CD4-positive, alpha-beta T cell treated with Interleukin-12 subunit alpha and Interleukin-12 subunit beta, for 1 hour (primary cell): ENCODE measurements at regions not wholly inside any gene's neighbourhood (a gene's known extent, or its start where the extent isn't known, plus 50 kb on each side); places are given as distances from the start of the nearest gene placed in this dataset.

Experiments
- DNase-seq: peaks from one replicate; pipeline ENCODE4 v3.0.0-alpha.2; 2020

DNA sequence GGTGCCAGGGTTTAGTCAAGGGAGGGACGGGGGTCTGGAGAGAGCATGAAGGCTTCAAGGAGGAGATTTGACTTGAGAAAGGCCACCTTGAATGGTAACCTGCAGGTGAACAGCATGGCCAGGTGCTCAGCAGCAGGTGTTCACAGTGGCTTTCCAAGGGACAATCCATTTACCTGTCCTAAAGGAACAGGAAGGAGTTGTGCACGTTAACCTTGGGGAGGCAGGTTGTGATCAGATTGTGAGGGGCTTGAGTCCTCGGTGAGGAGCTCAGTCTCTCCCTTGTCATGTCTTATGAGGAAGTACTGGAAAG, 120.1 kb upstream of the ERCC6L2 start:
- DNase-seq = no peak

DNA sequence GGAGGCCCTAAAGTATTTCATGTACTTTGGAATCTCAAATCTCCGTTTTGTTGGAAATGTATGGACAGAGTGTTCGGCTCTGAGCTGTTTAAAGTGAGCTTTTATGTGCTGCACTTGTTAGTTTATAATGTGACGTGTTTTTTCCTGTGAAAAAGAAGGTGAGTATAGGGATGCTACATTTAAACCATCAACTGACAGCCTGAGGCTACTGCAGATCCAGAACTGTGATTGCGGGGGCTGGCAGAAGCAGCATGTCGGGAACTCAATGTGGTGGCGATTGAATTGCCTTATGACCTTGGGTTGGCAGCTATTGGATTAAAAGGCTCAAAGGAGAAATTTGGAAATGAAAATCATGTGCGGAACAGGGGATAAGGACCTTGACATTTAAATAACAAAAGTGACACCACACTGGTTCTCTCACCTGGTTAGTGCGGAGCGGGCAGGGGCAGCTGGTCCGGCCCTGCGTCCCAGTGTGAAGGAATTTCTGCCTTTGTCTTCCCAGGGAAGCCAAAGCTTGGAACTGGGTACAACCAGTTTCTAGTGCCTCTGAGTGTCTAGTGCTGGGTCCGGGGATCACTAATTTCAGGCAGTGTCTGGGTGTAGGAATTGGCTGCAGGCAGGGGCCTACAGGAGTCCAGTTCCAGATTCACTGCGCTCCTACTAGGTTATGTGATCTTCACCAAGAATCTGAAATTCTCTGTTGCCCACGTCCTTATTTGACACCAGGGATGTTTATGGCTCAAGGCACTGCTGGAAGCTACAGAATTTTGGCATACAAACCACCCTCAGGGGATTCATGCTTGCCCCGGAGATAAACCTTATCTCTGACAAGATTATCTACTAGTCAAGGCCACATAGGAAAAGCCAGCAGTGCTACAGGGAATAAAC, 120.7 kb upstream of the ERCC6L2 start:
- DNase-seq = no peak

DNA sequence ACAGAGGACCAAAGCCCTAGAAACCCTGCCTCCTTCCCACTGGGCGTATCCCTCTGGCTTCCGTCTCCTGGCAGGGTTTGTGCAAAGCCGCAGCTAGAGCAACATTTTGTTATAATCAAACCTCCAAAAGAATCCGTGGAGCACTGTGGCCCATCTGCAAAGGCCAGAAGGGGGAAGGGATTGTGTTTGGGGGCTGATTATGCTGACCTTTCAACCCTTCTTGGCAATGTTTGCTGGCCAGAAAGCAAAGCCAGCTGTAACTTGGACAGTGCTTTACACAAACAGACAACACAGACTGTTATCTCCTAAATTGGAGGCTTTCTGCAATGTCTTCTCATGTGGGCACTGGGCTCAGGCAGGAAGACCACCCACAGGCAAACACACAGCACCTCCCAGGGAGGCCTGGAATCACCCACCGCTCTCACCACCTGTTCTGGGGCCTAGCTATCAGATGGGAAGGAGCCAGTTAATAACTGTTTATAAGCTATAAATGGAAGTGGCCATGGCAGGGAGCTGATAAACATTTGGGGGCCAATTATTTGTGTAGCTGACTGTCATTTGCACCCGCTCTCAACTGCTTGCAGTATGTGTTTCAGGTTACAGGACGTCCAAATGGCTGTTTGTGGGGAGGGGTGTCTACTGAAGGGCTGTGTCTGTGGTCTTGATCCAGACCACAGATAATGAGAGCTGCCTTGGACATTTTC, 121.6 kb upstream of the ERCC6L2 start:
- DNase-seq = no peak

DNA sequence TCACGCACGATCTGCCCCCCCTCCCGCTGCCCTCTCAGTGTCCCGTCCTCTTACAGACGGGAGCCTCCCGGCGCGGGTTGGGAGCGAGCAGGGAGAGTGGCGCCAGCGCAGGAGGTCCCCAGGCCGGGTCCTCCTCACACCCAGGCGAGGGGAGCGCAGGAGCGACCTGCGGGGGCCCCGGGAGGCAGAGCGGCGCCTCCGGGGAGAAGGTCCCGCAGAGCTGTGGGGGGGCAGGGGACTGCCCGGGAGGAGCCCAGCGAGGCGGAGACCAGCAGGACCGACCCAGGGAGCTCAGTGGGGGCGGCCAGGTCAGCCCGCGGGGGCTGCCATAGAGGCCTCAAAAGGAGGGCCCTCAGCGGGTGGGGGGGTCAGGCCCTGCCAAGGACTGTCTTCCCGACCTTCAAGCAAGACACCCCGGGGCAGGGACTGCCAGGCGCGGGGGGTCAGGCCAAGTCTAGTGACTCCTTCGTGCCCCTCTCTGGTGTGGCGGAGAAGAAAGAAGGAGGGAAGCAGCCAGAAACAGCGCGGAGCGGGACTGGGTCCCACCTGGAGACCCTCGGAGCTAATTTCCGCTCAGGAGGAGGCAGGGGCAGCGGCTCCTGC, 123.3 kb upstream of the ERCC6L2 start:
- DNase-seq = no peak

DNA sequence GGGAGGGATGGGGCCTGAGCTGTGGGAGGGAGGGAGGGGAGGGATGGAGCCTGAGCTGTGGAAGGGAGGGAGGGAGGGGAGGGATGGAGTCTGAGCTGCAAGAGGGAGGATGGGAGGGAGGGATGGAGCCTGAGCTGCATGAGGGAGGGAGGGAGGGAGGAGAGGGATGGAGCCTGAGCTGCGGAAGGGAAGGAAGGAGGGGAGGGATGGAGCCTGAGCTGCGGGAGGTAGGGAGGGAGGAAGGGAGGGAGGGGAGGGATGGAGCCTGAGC, 124.0 kb upstream of the ERCC6L2 start:
- DNase-seq = no peak

DNA sequence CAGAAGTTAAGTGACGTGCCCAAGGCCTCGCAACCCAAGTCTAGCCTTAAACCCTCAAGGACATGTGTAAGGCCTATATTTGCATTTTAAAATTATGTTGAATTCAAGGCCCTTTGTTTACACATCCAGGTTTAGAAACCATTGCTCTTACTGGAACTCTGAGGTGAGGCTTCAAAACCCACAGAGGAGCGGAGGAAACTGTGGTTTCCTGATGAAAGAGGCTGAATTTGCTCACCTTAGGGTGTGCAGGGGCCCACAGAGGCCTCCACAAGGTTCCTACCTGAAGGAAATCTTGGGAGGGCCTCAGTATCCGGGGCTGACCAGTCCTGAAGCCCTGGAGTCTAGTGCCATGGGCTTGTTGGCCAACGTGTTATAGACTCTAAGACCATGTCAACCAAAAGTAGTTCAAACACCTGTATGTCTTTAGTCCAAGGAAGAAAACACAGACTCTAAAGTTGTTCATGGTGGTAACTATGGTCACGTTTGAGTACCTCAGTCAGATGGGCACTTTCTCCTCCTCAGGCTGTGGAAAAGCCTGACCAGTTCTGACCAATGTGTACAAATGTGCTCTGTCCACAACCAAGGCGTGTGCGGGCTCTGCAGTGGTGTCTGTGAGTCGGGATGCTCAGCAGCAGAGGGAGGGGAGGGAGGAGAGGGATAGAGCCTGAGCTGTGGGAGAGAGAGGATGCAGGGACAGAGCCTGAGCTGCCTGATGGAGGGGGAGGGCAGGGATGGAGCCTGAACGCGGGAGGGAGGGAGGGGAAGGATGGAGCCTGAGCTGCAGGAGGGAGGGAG, 124.6 kb upstream of the ERCC6L2 start:
- DNase-seq = peak; percentile 37

DNA sequence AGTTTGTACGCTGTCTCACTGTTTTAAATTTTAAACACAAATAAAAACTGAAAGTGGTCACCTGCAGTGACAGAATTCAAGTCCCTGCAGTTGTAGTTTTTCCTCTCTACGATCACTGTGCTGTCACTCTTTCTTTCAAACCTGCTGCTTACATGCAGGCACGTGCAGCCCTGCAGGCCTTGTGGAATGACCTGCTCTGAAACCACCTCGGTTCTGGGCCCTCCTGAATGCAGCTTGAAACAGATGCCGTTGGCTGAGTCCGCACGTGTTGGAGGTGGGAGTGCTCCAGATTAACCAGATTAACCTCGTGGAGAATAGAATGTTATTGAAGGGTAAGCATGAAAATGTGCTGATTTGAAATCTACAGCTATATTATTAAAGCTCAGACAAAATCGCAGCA, 126.0 kb upstream of the ERCC6L2 start:
- no peak for DNase-seq

DNA sequence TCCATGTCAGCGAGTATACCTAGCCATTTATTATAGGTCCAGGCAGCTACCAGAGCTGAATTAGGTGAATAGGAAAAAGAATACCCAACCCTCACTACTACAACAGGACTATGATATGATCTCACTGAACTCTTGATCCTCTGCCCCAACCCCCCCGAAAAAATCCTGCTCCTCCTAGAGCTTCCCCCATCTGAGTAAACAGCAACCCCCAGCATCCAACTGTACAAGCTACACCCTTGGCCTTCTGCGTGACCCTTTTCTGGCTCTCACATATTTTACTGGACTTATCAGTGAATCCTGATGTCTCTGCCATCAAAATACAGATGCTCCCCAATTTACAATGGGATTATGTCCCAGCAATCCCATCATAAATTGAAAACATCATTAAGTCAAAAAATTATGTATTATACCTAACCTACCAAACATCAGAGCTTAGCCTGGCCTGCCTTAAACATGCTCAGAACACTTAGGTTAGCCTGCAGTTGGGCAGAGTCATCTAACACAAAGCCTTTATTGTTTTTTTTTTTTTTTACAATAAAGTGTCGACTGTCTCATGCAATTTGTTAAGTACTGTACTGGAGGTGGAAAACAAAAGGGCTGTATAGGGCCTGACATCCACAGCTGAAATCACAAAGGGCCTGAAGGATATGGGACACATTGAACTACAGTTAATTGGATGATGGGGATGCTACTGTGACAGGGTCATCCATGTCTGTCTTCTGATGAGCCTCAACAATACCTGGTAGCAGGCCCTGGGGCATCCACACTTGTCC, 128.9 kb upstream of the ERCC6L2 start:
- no peak for DNase-seq

DNA sequence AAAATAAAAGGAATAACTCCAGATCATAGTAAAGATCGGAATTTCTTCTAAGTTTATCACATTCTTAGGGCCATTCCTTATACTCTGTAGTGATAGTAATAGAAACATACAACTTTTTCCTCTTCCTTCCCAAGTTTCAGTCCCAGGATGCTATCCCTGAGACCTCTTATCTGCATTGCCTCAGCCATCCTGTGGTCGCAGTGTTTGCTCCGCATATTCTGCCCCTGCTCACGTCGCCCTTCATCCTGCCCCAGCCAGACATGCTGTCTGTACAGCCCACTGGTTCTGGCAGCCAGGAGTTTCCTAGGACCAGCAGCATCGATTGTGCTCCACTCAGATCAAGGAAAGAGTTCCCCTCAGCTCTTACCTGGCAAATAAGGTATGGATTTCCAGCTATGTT, 132.7 kb upstream of the ERCC6L2 start:
- no peak for DNase-seq

DNA sequence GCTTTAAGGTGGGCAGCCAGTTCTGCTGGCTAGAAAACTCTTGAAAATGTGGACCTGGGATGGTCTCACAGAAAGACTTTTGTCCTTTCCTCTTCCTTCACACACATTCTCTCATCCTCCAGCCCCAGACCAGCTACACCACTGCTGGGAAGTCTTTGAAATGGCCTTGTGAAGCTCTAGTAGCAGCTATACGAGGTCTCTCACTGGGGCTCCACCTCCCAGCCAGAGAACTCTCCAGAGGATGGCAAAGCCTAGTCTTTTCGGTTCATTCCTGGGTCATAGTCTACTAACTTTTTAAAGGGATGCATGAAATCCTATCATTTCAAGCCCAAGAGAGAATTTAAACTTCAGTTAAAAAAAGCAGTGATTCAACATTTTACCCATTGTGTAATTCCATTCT, 133.9 kb upstream of the ERCC6L2 start:
- no peak for DNase-seq

DNA sequence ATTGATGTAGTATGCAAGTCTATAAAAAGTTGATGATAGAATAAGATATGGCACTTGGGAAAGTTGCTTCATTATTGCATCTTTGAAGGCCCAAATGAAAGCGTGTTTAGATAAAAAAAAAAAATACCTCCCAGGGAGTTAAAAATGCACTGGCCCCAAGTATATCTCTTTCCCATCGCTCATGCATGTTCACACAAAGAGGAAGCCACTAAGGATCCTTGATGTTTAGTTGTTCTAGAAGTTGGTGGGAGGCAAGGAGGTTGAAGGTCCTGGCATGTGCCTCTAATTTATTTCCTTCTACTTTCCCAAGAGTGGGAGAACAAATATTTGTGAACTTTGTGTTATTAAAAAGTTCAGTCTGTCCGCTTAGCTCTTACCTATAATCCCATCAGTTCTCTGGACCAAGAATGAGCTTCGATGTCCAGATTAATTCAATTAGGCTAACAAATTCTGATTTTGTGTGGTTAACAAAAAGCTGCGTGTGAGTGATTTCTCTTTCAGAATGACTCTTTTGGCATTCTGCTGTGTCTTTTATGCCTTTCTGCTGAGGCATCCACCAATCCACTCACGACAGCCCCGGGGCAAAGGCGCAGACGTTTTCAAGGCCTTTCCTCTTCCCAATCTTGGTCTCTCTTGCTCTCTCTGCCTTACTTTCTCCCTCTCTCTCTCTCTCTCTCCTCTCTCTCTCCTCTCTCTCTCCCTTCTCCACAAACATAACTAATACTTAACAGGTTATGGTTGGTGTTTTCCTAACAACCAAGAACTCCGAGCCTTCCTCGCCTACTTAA, 135.1 kb upstream of the ERCC6L2 start:
- no peak for DNase-seq

DNA sequence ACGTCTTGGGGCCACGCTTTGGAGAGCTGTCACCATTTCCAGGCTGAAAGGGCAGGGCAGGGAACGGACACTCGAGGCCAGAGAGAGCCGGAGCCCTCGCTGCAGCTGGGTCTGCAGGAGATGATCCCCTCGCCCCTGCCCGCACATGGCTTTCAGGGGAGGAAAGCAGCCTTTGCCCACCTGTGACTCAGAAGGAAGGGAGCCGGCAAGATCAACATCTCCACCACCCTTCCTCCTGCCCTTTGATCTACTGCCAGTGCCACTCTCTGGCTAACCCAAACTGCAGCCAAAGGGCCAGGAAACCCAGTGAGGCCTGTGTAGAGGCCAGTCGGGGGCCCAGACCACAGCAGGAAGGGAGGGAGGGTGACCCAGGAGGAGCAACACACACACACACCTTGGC, 137.1 kb upstream of the ERCC6L2 start:
- no peak for DNase-seq

DNA sequence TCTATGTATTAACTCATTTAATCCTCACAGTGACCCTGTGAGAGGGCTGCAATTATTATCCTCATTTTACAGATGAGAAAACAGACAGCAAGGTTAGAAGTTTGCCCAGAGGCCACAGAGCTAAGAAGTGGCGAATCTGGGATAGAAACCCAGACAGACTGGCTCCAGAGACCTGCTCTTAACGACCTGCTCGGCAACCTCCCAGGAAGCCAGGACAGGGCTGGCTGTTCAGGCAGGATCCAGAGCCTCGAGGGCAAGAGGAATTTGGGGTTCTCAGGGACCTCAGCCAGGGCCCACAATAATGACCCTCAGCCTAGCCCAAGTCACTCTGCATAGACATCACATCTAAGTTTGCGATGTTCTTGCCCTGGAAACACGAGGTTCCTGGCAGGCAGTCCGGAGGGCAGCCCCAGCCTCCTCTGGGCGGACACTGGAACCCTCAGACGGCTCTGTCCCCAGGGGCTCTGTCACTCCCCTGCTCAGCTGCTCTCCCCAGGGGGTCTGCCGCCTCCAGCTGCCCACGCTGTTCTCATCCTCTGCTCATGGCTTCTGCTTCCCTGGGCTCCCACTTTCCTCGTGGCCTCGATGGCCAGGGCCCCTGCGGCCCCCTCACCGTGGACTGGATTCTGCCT, 138.5 kb upstream of the ERCC6L2 start:
- no peak for DNase-seq

DNA sequence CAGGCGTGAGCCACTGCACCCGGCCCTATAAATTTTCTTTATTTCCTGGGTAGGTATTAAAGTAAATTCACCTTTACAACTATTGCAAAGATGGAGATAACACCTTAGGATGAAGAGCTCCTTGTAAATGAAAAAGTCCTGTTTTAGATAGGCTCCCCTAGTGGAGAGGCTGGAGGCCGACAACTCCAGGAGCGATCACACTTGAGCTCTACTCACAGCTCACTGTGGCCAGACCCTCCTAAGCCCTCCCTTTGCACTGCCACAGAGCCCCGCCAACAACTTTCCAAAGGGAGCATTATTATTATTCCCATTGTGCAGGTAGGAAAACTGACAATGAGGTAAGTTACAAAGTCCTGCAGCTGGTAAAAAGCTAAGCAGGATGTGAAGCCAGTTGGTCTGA, 139.1 kb upstream of the ERCC6L2 start:
- DNase-seq = no peak

DNA sequence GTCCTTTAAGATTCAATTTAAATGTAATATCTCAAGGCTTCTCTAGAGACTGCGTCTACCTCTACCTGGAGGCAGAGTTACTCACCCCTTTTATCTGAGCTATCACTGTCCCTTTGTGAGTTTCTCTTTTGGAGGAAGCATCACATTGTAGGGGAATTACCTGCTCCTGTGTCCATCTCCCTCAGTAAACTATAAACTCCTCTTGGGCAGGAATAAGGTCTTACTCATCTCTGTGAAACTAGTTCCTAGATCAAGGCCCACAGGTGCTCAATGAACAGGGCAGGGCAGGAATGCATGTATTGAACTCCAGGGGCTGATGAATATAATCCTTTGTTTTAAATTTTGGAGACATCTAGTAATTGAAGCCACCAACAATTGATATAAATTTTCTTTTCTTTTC, 139.8 kb upstream of the ERCC6L2 start:
- DNase-seq = no peak

DNA sequence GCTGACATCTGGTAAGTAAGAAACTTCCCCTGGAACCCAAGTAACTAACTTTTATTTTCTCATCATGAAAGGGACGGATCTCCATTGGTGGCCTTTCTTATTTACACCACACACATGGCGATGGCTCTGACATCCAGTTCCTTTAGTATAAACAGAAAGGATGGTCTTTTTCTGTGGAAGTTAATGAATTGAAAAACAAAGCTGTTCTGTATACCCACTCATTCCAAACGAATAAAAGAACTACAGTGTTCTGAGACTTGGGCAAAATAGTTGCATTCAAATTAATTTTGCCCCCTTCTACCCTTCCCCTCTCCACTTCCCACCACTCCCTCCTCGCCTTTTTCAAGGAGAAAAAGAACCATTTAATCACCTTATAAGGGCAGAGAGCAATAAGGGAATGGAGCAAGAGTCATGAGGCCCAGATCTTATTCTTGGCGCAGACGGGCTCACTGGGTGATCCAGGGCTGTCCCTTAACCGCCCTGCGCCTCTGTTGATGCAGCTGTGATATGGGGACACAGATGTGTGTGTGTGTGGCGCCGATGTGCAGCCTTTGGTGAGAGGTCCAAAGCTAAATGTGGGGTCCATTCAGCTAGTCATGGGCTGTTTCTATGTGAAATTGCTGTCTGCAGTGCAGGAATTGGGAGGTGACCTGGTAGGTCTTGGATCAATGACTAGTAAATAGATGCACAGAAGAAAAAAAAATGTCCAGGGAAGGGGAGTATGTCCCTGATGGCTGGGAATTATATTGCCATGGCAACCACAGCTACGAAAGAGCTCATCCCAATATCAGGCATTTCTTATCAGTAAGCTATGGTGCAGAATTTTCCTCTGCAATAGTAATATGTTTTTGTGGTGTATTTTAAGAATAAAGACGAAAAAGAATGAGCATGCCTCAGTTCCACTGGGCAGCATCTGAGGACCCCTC, 141.5 kb upstream of the ERCC6L2 start:
- DNase-seq = no peak

DNA sequence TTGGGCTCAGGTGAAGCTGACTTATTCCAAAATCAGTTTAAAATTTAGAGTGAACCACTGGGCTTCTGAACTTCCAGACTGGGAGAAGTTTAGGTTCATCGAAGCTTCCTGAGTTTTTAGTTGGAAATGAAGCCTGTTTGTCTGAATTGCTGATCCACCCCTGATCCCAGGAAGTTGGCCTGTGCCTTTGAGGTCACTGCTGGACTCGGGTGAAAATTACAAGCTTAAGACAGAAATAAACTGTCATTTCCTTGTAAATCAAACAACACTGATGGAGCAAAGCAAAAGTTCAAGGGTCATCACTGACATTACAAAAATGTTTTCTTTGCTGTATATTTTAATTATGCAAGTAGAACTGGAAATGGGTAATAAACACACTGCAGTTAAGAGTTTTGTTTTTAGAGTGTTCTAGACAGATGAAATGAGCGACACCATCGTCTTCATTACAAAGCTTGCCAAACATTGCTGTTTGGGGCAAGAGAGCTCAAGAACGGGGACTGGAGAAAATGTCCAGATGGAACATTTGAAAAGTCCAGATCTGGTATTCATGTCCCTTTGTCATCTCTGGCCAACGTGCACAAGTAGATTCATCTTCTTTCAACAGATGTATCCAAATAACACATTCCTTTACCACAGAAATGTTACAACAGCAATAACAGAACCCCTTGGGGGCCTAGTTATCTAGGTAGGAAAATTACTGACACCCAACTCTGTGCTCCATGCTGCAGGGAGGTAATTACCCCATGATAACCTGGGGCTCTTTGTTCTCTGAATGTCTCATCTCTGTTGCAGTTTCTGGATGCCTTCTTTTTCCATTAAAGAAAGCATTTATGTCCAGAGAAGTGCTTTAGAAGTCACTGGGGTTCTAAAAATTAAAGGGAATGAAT, 142.4 kb upstream of the ERCC6L2 start:
- DNase-seq = no peak

DNA sequence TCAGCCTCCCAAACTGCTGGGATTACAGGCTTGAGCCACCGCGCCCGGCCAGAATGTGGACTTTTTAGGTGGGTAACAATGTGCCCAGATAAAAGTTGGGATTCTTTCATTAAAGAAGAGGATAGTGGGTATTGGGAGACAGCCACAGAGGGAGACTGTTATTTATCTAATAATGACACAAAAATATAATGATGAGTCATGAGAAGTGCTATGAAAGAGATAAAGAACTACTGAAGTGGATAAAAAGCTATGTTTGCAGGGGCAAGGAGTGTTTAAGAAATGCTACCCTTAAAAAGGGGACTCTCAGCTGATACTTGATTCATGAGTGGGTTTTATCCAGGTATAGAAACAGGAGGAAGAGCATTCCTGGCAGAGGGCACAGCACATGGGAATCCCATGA, 143.6 kb upstream of the ERCC6L2 start:
- no peak for DNase-seq

DNA sequence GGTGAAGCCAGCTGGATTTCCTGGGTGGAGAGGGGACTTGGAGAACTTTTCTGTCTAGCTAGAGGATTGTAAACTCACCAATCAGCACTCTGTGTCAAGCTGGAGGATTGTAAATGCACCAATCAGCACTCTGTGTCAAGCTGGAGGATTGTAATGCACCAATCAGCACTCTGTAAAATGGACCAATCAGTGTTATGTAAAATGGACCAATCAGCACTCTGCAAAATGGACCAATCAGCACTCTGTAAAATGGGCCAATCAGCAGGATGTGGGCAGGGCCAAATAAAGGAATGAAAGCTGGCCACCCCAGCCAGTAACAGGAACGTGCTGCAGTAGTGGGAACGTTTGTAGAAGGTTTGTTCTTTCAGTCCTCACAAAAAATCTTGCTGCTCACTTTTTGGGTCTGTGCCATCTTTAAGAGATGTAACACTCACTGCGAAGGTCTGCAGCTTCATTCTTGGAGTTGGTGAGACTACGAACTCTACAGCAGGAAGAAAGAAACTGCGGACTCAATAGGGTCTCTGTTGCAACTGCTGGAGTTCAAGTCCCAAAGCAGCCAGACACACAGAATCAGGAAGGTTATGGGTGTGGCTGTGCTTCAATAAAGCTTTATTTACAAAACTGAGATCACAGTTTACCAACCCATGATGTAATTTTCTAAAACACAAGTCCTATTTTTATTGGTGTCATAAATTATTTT, 145.7 kb upstream of the ERCC6L2 start:
- DNase-seq = no peak
